Activated CD4-positive, CD25-positive, alpha-beta regulatory T cell treated with anti-CD3 and anti-CD28 coated beads, Interleukin-2, amount 50 U/mL, for 72 hours (primary cell): ENCODE measurements at regions not wholly inside any gene's neighbourhood (a gene's known extent, or its start where the extent isn't known, plus 50 kb on each side); places are given as distances from the start of the nearest gene placed in this dataset.

Experiments used
- DNase-seq: peaks from one replicate; pipeline ENCODE4 v3.0.0; 2021

DNA sequence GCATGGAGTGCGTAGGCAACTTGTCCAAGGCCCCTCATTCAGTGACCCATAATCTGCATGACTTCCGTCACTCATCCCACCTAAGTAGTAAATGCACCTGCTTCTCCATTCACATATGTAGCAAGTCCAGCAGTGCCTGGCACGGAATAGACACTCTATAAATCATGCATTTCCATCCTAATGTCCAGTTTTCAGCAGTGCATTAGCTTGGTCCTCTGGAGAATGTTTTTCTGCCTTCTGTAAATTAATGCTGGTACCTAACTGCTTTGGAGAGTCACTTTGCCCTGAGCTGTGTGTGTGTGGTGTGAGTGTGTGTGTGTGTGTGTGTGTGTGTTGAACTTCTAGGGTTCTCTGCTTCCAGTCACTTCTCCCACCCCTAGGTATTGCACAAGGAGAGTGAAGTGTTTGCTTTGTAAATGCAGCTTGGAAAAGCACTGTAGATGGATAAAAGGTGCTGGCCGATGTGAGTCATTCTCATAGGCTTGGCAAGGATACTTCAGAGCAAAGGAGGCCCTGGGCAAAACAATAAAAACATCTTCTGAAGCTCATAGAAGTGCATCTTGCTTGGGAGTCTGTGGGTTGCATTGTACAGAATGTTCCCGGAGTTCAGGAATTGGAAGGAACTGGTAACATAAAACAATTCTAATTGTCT, 181.8 kb downstream of the KATNAL1 start:
- no peak for DNase-seq

DNA sequence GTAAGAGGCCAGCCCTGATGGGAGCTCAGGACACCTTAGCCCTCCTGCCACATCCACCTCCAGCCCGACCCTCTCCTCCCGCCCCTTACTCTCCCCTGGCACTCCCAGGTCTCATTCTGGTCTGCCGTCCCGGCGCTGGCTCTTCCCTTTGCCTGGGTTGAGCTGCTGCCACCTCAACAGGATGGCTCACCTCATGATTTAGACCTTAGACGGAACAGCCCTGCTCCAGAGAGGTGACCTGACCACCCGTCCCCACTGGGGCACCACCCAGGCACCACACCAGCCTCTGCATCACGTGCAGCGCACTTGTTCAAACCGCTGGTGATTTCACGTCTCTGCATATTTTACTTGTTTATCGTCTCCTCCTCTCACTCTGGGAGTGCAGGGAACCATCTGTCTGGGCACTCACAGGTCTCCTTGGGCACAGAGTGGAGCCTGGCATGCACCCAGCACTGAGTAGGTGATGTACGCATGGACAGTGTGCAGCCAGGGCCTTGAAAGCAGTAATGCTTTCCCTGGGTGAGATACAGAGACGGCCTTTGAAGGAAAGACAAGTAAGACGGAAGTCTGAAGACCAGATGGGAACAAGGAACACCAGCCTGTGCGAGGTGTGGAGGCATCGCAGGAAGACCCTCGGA, 183.1 kb downstream of the KATNAL1 start:
- DNase-seq, result no peak

DNA sequence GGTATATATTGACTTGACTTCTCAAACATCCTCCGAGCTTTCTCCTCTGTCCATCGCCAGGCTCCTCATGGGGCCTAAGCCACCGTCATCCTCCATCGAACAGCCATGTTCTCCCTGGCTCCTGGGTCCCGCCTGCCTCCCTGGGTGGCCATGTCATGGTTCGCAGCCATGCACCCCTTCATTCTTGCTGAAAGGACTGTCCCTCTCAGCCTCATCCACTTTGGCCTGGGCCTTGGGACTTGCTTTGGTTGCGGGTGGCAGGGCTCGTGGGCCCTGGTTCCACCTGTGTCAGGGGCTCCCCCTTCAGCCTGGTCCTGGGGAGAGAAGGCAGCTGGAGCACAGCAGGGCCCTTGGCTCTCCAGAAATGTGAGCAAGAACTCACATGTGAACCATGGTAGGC, 183.8 kb downstream of the KATNAL1 start:
- DNase-seq, result no peak

DNA sequence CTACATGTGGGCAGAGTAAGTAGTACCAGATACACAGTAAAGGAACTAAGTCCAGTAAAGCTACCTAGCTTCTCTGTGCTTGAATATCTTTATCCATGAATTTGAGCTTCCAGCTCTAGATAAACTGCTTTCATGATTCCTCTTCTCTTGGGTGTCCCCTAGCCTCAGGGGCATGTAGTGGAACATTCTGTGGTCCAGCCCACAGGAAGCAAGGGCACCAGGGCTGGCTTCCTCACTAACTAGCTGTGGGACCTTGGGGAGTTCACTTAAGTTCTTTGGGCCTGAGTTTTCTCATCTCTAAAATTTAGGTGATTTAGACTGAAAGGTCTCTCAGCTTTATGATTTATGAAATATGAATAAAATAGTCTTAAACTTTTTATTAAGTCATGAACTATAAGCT, 185.7 kb downstream of the KATNAL1 start:
- no peak for DNase-seq

DNA sequence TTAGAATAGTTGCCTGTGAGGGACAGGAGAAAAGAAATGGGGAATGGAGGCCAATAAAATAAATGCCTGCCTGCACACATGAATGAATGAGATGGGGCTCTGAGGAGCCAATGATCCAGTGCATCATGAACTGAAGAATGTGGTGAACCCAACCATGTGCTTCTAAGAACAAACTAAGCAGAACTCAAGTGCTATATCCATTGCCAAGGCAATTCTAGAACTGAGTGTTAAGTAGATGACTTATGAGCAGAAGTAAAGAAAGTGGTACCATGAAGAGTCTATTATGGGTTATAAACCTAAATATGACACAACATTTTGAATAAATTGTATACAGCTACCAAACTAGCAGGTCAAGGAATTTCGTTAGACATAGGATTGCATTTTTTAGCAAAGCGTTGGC, 186.1 kb downstream of the KATNAL1 start:
- no peak for DNase-seq

DNA sequence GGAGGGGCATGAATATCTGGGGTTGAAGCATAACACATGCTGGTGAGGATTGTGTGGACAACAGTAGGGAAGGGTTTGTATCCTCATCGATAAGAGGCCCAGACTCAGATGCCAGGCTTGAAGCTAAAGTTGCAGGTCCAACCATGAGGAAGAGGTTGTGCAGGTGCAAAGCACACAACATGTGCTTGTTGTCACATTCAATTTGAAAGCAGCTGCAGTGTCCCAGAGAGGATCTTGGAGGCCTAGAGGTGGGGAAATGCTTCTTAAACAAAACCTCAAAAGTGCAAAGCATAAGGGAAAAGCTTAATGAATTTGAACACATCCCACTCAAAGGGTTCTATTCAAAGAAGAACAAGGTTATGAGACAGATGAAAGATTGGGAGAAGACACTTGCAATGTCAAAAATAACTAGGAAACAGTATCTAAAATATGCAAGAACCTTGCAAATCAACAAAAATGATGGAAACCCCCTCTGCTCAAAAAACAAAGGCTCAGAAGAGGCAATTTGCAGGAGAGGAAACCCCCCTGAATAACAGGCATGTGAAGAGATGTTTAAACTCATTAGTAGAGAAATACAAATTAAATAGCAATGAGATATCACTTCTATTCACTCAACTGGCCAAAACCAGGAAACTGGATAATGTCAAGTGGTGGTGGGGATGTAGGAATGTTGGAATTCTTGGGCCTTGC, 187.1 kb downstream of the KATNAL1 start:
- DNase-seq, result no peak

DNA sequence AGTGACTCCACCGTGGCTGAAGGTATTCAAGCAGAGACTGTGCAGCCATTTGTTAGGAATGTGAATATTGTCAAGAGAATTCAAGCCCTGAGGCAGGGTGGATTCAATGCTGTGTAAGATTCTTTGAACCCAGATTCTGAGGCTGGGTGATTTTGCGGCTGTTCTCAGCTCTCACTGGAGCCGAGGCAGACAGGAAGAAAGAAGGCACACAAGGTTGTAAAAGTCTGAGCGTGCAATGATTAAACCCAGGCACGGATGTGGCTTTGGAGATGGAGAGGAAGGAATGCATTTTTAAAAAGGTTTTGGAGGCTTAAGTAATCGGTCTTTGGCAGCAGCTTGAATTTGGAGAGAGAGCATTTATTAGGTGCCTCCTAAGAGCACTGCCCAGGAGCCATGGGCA, 187.9 kb downstream of the KATNAL1 start:
- no peak for DNase-seq

DNA sequence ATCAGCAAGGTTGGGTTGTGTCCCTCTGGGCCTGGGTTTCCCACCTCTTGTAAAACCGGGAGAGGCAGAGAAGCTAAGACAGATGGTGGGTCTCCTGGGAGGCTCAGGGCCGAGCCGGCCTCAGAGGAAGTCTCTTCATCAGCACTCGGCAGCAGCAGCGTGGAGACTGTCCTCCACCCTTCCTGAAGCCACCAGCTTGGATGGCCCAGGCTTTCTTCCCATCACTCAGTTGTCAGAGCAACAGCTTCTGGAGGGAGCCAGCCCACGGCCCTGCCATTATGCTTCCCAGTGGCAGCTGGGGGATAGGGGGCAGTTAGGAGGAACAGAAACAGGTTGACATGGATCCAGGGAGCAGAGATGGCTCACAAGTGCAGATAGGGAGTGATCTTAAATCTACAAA, 191.0 kb downstream of the KATNAL1 start:
- DNase-seq, result no peak

DNA sequence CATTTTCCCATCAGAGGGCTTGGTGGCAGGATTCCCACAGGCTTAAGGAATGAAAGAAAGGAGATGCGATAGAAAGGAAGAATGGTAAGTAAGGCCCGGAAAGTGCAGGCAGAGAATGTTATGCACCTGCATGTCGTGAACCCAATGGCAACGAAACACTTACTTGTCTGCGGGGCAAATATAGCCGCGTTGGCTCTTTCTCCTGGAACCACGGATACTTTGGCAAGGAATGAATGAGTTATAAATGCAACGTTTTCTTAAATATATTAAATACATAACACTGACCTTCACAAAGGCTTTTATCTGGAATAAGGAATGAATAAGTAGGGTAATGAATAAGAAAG, 192.1 kb downstream of the KATNAL1 start:
- DNase-seq, result no peak

DNA sequence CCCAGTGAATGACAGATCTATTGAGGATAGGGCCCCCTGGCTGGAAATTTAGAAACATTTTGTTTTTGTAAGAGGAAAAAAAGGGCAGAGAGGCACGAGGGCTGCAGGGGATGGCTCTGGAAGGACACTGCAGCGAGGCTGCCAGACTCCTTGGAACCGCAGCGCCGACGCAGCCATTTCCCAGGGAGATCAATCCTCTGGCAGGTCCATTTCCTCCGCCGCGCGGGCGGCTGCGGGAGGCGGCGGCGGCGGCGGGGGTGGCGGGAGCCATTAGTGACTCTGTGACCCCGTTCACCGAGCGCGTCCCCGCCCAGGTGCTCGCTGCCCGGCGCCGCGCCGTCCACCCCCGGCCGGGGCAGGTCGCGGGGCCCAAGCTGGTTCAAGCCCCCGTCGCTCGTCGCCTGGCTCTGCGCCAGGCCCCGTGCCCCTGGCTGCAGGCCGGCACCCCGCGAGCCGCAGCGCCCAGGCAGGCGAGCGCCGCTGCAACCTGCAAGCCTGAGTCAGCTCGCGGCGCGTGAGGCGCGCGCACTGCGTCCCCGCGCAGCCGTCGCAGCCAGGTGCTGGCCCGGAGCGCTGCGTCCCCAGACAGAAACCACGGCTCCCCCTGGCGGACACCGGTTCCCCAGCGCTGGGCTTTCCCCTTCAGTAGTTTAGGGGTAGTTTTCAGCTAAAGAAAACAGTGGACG, 192.6 kb downstream of the KATNAL1 start:
- DNase-seq, result peak; percentile 96

DNA sequence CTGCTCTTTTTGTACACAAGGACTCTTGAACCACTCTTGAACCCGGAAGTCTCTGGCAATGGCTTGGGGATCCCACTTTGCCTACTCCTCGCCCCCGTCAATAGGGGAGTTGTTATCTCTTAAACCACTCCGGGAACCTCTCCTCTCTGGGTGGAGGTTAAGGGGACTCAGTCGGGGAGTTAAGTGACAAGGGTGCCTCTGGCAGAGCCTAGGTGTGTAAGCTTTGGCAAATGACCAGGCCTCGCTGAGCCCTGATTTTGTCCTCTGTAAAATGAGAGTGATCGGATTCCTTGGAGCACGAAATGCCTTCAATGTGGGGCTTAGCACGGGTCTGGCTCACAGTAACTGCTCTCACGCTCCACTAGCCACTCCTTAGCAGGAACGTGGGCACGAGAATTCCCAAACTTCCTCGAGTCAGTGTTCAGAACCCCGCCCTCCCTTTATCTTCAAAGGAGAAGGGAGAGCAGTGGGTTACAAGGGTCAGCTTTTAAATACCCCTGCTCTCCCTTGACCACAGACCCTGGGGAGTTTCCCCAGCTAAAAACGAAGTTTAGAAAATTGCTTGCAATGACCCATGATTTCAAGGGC, 193.3 kb downstream of the KATNAL1 start:
- no peak for DNase-seq

DNA sequence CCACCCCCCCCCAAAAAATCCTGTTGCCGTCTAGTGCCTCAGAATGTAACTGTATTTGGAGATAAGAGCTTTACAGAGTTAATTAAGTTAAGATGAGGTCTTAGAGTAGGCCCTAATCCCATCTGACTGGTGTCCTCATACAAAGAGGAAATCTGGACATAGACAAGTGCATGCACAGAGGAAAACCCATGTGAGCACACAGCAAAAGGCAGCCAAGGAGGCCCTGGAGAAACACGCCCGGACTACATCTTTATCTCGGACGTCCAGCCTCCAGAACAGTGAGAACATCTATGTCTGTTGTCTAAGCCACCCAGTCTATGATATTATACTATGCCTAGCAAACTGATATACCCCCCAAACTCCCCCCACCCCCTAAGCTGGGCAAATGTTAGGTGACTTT, 193.8 kb downstream of the KATNAL1 start:
- DNase-seq, result no peak

DNA sequence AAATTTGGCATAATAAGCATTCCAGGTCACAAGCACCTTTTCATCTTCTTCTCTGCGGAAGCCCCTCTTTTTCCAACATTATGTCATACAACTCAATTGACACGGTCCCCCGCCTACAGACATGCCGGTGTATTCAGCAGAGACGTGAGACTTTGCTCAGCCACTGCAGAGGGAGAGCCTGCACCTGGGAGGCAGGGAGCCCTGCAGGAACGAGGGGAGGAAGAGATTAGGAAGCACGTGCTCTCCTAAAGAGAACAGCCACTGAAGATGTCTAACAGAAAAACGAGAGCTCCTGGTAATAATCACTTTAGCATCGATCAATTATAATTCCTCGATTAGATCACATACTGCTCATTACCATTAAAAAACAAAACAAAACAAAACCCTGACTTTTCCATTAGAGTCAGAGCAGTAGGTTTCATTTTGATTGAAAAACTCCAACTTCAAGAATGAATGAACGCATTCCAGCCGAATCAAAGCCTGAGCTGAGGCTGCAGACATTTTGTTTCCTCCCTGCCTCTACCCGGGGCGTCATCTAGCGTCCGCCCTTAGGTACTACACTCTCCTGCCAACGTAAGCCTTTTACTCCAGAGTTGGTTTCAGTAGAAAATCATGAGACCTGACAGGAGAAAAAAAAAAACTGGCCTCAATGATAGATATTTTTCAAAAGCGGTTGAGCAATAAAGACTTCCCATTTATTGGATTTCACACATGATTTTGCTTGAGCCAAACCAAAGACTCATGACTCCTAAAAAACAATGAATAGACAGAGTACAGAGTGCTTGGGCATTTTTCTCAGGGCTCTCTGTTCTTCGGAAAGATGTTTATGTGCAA, 194.5 kb downstream of the KATNAL1 start:
- DNase-seq, result peak; percentile 81

DNA sequence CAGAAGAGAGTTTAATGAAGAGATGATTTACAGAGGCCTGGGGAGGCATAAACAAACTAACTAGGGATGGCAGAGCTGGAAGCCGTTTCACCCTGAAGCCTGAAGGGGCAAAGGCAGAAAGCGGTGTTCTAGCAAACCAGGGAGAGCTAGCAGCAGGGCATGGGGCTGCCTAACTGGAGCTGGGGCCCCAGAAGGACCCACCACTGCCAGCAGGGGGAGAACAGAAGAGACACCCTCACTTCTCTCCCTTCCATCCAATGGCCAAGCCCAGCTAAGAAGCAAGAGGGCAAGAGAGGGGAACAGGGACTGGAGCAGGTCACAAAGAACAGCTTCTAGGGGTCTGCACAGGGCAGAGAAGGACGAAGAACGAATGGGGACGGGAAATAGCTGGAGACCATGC, 195.5 kb downstream of the KATNAL1 start:
- DNase-seq, result no peak

DNA sequence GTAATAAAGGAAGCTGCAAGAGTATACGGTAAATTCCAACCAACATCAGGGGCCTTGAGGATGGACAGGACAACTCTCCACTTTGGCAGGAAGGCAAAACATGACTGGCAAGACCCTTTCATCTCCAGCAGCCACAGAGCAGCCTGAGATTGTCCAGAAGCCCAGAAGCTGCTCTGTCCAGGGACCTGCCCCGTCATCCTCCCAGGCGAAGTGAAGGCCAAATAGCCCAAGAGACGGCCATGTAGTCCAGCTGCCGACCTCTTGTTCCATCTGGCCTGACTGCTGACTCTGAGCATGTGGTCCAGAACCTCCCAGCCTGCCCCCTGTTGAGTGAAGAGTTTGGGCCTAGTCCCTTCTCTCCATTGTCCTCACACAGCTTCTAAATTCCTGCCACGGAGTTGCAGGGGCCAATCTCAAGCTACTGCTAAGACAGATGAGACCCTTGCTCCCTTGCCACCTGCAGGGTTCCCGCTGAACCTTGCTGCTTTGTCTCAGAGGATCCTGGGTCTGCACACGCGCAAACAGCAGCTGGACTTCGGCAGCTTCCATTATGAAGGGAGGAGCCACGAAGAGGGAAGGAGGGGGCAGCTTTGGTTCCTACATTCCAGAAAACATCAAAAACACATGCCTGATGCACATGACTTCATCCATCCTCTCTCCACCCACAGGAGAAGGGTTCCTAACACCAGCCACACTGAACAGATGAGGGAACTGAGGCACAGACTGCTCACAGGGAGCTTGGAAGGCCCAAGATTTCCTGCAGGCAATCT, 196.9 kb downstream of the KATNAL1 start:
- no peak for DNase-seq

DNA sequence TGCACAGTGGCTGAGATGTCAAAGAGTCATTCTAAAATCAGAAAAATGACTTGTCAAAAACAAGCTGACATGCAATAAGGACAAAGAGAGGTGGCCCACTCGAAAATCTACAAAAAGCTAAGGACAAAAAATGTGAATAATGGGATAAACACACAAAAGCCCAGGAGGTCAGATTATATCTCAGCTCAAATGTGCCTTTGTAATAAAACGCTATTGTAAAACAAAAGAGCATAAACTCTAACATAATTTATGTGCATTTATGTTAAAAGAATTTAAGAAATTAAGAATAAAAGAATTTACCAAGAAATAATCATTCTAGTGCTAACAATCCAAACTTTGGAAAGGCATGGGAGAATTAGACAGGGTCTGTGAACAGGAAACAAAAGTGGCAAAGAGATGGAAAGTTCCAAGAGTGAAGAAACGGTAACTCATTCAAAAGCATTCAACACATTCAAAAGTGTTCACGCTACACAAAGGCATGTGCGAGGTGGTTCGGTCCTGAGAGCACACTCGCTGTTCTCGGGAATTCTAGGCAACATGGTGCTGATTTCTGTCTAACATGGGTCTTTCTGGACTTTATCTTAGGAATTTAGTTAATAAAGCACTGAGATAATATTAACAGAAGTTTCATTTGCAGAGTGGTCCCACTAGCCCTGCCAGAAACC, 197.7 kb downstream of the KATNAL1 start:
- no peak for DNase-seq

DNA sequence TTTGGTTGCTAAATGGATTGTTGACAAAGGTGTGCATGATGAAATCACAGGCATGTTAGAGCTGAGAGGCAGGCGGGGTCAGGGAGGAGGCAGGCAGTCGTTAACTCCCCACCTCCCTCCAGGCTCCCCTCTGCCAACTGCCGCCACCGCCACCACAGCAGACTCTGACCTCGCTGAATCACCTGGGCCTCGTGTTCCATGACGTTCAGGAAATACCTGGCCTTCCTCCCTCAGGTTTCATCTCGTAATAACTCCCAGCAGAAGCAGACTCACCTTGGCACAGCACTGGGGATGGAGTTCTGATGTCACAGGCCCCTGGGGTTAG, 198.5 kb downstream of the KATNAL1 start:
- no peak for DNase-seq

DNA sequence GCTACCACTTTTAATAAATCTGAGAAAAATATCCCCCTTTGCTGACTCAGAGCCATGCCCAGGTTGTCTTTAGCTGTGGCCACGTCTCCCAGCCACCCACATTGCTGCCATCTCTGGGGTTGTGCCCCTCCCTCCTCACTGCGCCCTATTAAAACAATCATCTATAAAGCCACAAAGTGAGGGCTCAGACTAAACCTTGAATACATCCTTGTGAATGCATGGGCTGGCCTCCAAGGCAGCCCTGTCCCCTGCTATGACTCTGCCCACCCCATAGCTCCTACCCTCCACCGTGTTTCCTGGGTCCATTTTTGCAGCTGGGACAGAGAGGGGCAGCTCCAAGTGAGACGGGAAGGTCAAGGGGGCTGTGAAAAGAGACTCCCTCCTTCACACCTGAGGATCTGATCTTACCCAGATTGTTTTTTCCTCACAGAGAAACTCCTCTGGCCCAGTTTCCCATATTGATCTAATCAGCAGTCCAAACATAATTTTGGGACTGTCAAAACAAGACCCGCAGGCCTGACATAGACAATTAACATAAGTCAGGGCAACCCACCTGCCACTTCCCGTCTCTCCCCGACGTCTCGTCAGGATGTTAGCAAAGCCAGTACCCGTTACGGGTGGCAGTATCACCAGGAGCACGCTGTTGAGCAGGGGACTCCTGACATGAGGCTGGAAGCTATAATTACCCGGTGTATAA, 199.0 kb downstream of the KATNAL1 start:
- no peak for DNase-seq

DNA sequence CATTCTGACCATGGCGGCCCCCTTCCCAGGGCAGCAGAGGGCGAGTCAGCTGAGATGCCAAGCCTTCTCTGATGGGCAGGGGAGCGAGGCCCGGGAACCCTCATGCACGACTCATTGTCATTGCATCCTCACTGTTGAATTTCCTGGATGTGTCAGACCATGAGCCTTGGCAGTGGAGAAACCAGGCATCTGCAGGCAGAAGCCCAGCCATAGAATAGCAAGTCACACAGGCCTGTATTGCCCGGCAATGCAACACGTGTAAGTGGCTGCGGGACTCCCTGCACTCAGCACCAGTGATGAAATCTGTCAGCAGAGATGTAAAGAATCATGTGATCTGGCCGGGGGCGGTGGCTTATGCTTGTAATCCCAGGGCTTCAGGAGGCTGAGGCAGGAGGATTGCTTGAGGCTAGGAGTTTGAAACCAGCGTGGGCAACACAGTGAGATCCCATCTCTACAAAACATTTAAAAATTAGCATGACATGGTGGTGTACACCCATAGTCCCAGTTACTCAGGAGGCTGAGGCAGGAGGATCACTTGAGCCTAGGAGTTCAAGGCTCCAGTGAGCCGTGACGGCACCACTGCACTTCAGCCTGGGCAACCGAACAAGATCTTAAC, 199.7 kb downstream of the KATNAL1 start:
- no peak for DNase-seq

DNA sequence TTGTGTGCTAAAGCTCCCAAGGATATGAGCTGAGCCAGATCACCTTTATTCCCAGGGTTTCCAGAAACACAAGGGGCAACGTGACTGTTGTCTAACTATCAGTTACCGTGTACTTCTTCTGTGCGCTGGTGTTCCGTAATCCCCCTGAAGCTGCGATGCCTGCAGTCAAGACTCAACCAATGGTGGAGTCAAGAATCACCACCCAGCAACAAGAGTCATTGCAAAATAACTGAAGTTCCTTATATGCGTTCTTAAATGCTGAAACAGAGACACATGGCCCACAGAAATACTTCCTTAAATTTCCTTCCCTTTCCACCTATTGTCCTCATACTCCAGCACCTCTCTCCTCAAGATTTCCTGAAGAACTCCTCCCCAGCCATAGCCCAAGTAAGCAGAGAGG, 200.2 kb downstream of the KATNAL1 start:
- DNase-seq, result no peak
